Esophagus squamous epithelium (tissue), 5 donors: ENCODE measurements at regions not wholly inside any gene's neighbourhood (a gene's known extent, or its start where the extent isn't known, plus 50 kb on each side); places are given as distances from the start of the nearest gene placed in this dataset.

Source experiments
- DNase-seq: peaks from one replicate; lab custom pipeline; 2025; lab: John Stamatoyannopoulos, UW
- H3K27ac ChIP-seq, 4 donors: fragments of 200-600 bp; sonication (generic); one replicate each; pipeline ENCODE4 v1.5.1; 2016 to 2019; ENCODE audit warnings: mild to moderate bottlenecking in 1 of 4
- H3K27me3 ChIP-seq, 4 donors: fragments of 200-600 bp; sonication (generic); 1 replicate in 3 of 4; 2 replicates in 1 of 4; pipeline versions ENCODE4 v1.5.1 to v1.6.0; 2017 to 2021; ENCODE audit warnings: antibody characterized with exemption in 1 of 4
- H3K36me3 ChIP-seq, 3 donors: fragments of 200-600 bp; sonication (generic); one replicate each; pipeline ENCODE4 v1.5.1; 2016 to 2019
- H3K4me1 ChIP-seq, 3 donors: fragments of 200-600 bp; sonication (generic); one replicate each; pipeline ENCODE4 v1.5.1; 2017 to 2019
- H3K4me3 ChIP-seq, 4 donors: fragments of 200-600 bp; sonication (generic); 1 replicate in 3 of 4; 2 replicates in 1 of 4; pipeline ENCODE4 v1.5.1; 2016 to 2019; ENCODE audit warnings: mild to moderate bottlenecking in 2 of 4, moderate library complexity in 1 of 4
- H3K9me3 ChIP-seq, 3 donors: fragments of 200-600 bp; sonication (generic); one replicate each; pipeline ENCODE4 v1.5.1; 2016 to 2019
- POLR2A ChIP-seq, 4 donors: fragments of 450-650 bp; IDR thresholded peaks; one replicate each; pipeline ENCODE4 v1.6.1; 2017; ENCODE audit warnings: antibody characterized with exemption in 4 of 4, mild to moderate bottlenecking in 4 of 4, moderate library complexity in 3 of 4
- WGBS, 2 donors: methylation state at CpG; one replicate each; pipeline ENCODE4 v1.1.5; 2018; 5-methylcytosine and 5-hydroxymethylcytosine counted together
- intact Hi-C: fragments of 100-400 bp; cut with DNase I; formaldehyde crosslinking; loops from one replicate; pipeline ENCODE4 v1.15.0; 2022
- TF ChIP-seq, protein P1 (sequence below), 6 experiments: fragments of 450-650 bp in 4 of 6; fragments of 200-600 bp in 2 of 6; sonication (generic) in 2 of 6; IDR thresholded peaks; one replicate each; pipeline ENCODE4 v1.5.1; 2016 to 2019; ENCODE audit warnings: antibody characterized with exemption in 6 of 6, mild to moderate bottlenecking in 4 of 6, moderate library complexity in 4 of 6
- donor health status: DM: yes; HTN: yes; CAD: no.

DNA sequence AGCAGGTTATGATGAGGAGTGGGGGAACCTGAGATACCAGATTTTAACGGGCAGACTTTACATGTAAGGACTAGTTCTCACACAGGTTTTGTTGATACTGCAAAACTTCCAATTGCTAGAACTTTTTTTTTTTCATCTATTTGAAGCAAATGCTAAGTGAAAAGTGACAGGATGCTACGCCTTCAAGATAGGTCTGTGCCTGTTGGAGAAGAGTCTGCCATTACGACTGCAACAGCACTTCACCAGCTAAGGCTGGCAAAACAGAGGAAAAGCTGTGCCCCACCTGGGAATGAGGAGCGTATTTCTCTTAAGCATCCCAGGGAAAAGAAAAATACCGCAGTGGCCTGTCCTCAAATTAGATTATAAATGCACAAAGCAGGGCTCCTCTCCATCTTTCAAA is 102.0 kb upstream of the CDH6 start:
- Histone ChIP-seq H3K27ac (no peak overlapping the region), H3K9me3 (no peaks in the 10 kb centered on the region), H3K36me3 (no peaks in the 10 kb centered on the region), H3K4me1 (no peaks in the 10 kb centered on the region), H3K4me3 (no peak overlapping the region), H3K27me3 (no peaks in the 10 kb centered on the region)
- DNase-seq = no peak
- WGBS, 2 donors = 56 to 61% methylated on average over 5 of the region's 5 CpGs
- intact Hi-C loops = no loop called here
- TF ChIP-seq, protein P1, sequence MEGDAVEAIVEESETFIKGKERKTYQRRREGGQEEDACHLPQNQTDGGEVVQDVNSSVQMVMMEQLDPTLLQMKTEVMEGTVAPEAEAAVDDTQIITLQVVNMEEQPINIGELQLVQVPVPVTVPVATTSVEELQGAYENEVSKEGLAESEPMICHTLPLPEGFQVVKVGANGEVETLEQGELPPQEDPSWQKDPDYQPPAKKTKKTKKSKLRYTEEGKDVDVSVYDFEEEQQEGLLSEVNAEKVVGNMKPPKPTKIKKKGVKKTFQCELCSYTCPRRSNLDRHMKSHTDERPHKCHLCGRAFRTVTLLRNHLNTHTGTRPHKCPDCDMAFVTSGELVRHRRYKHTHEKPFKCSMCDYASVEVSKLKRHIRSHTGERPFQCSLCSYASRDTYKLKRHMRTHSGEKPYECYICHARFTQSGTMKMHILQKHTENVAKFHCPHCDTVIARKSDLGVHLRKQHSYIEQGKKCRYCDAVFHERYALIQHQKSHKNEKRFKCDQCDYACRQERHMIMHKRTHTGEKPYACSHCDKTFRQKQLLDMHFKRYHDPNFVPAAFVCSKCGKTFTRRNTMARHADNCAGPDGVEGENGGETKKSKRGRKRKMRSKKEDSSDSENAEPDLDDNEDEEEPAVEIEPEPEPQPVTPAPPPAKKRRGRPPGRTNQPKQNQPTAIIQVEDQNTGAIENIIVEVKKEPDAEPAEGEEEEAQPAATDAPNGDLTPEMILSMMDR (IDR thresholded peaks at IDR 0.05) = no peak
- no peak for TF ChIP-seq POLR2A (IDR thresholded peaks at IDR 0.05)

DNA sequence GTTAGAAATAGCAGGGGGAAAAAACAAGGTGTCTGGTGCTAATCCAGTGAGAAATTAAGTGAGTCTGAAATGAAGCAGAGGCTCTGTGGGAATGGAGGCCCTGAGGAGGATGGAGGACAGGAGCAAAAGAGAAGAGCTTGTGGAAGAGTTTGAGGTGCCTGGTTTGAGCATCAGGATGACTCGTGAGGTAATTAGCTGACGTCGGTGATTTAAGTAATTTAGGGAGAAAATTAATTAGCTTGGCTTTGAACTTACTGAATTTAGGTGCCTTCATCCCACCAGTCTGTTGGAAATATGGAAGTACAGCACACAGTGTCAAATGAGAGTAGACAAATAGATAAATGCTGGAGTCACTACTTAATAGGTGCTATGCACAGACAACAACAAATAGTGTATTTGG is 103.0 kb upstream of the CDH6 start:
- Histone ChIP-seq H3K27ac (no peak overlapping the region), H3K4me1 (no peaks in the 10 kb centered on the region), H3K36me3 (no peaks in the 10 kb centered on the region), H3K27me3 (no peaks in the 10 kb centered on the region), H3K4me3 (no peak overlapping the region), H3K9me3 (no peaks in the 10 kb centered on the region)
- 80 to 92% methylated on average over 3 of the region's 3 CpGs for WGBS, 2 donors
- no peak for DNase-seq
- intact Hi-C loops = no loop called here
- TF ChIP-seq, protein P1 (IDR thresholded peaks at IDR 0.05) = no peak
- no peak for TF ChIP-seq POLR2A (IDR thresholded peaks at IDR 0.05)

DNA sequence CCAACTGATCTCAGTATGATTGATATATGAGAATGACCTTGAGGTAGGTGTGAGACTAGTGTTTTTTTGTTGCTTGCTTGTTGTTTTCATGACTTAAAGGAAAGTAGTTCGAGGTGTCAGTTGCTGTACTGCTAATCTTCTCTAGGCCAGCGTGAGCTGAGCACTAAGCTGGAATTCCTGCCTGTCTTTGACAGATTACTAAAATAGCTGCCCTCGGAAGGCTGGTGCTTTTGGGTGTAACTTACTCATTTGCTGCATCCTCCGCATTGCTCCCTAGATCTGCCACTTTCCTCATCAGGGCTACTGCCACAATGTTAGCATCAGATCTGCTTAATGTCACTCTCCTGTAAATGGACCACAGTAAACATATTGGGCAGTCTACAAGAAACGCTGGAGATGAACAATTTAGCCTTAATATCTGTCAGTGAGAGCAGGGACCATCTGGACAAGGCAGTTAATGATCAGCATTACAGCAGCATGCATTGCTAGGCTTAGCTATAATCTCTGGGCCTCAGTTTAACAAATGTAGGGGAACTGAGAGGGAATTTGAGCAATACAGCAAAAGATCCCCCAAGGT is 106.6 kb upstream of the CDH6 start:
- H3K27me3 ChIP-seq = no peaks in the 10 kb centered on the region
- H3K4me3 ChIP-seq = no peak overlapping the region
- TF ChIP-seq, protein P1 (IDR thresholded peaks at IDR 0.05) = no peak
- TF ChIP-seq POLR2A (IDR thresholded peaks at IDR 0.05) = no peak
- H3K4me1 ChIP-seq = no peaks in the 10 kb centered on the region
- H3K36me3 ChIP-seq = no peaks in the 10 kb centered on the region
- no peak for DNase-seq
- H3K9me3 ChIP-seq = no peaks in the 10 kb centered on the region
- intact Hi-C loops = no loop called here
- H3K27ac ChIP-seq = no peak overlapping the region
- WGBS, 2 donors = 45 to 54% methylated on average over 5 of the region's 5 CpGs

DNA sequence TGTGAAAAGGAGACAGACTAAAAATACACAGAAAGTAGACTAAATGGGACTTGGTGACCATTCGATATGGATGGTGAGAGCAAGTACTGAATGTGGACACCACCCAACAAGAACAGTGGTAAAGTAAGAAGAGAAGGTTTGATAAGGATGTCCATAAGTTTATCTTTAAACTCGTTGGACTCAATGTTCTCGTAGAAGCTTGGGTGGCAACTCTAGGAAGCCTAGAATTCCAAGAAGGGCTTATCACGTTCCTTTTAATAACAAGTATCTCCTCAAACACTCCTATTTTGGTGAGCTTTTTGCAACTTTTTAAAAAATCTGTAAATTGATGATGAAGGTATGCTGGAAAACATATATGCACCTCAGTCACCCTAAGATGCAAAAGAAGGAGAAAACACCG is 108.6 kb upstream of the CDH6 start:
- intact Hi-C loops = no loop called here
- DNase-seq = no peak
- no peaks in the 10 kb centered on the region for H3K27me3 ChIP-seq
- H3K4me3 ChIP-seq = no peak overlapping the region
- H3K36me3 ChIP-seq = no peaks in the 10 kb centered on the region
- no peak overlapping the region for H3K27ac ChIP-seq
- 78 to 79% methylated on average over 5 of the region's 5 CpGs for WGBS, 2 donors
- TF ChIP-seq POLR2A (IDR thresholded peaks at IDR 0.05) = no peak
- TF ChIP-seq, protein P1 (IDR thresholded peaks at IDR 0.05) = no peak
- H3K4me1 ChIP-seq = no peaks in the 10 kb centered on the region
- H3K9me3 ChIP-seq = no peaks in the 10 kb centered on the region

DNA sequence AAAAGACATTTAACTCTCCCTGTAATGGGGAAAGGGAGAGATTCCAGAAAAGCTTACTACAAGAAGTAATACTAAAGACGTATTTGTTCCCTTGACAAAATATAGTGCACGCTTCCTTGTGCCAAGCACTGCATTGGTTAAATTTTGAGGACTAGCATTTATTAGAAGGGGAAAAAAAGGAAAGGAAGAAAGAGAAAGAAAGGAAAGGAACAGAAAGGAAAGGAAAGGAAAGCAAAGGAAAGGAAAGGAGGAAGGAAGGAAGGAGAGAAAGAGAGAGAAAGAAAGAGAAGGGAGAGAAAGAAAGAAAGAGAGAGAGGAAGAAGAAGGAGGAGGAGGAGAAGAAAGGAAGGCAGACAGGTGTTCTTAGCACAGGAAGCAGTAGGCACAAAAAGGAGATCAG is 110.1 kb upstream of the CDH6 start:
- Histone ChIP-seq H3K36me3 (no peaks in the 10 kb centered on the region), H3K4me3 (no peak overlapping the region), H3K9me3 (no peaks in the 10 kb centered on the region), H3K27me3 (no peaks in the 10 kb centered on the region), H3K27ac (no peak overlapping the region), H3K4me1 (no peaks in the 10 kb centered on the region)
- WGBS, 2 donors = 83 to 96% methylated on average over 2 of the region's 2 CpGs
- TF ChIP-seq, protein P1 (IDR thresholded peaks at IDR 0.05) = no peak
- no peak for TF ChIP-seq POLR2A (IDR thresholded peaks at IDR 0.05)
- no peak for DNase-seq
- intact Hi-C loops = no loop called here
